CD8-positive, alpha-beta memory T cell (primary cell): ENCODE measurements at regions not wholly inside any gene's neighbourhood (a gene's known extent, or its start where the extent isn't known, plus 50 kb on each side); places are given as distances from the start of the nearest gene placed in this dataset.
"Not testable (repeated sequence)": the region's sequence is repeated elsewhere in the genome, so short reads cannot be mapped to it uniquely, and the experiment has no call there.

ENCODE experiments used
- CTCF ChIA-PET: fragments of 350-600 bp; sonication (Branson Sonifier 250); formaldehyde crosslinking; loops from one replicate; lab custom pipeline; 2021; ENCODE audit warnings: antibody characterized with exemption; lab: Charles Lee
- POLR2A ChIA-PET: fragments of 350-600 bp; sonication (Branson Sonifier 250); formaldehyde crosslinking; loops from one replicate; lab custom pipeline; 2021; ENCODE audit warnings: antibody characterized with exemption; lab: Charles Lee
- DNase-seq, 5 donors: peaks; one replicate each; pipeline versions ENCODE4 v3.0.0 to v3.0.0-alpha.2; 2020 to 2022; ENCODE audit warnings: mixed read lengths in 1 of 5
- H3K27ac ChIP-seq: one replicate; pipeline ENCODE4 v1.7.0; 2013; ENCODE audit warnings: low read depth, mild to moderate bottlenecking, low read length, moderate library complexity
- H3K27me3 ChIP-seq: 2 replicates; pipeline ENCODE4 v1.7.0; 2013; ENCODE audit warnings: low read length, mild to moderate bottlenecking; ENCODE audit not compliant: insufficient read depth, poor library complexity, severe bottlenecking
- H3K36me3 ChIP-seq: 2 replicates; pipeline ENCODE4 v1.7.0; 2013; ENCODE audit warnings: mild to moderate bottlenecking, low read length, moderate library complexity; ENCODE audit not compliant: insufficient read depth
- H3K4me1 ChIP-seq: 2 replicates; pipeline ENCODE4 v1.7.0; 2013; ENCODE audit warnings: mild to moderate bottlenecking, low read length, moderate library complexity; ENCODE audit not compliant: insufficient read depth
- H3K4me3 ChIP-seq: 2 replicates; pipeline ENCODE4 v1.7.0; 2013; ENCODE audit warnings: mild to moderate bottlenecking, low read length
- H3K9me3 ChIP-seq: 2 replicates; pipeline ENCODE4 v1.7.0; 2013; ENCODE audit warnings: mild to moderate bottlenecking, low read length
- H3K27ac Mint-ChIP-seq, 8 donors: one replicate each; pipeline ENCODE4 v1.8.0; 2020 to 2021; ENCODE audit warnings: mixed read lengths in 8 of 8, mild to moderate bottlenecking in 6 of 8, inconsistent platforms in 3 of 8, moderate library complexity in 3 of 8
- H3K27me3 Mint-ChIP-seq, 2 donors: one replicate each; pipeline ENCODE4 v1.8.0; 2020 to 2021; ENCODE audit warnings: mixed read lengths in 2 of 2, mild to moderate bottlenecking in 1 of 2, moderate library complexity in 1 of 2
- H3K36me3 Mint-ChIP-seq, 3 donors: one replicate each; pipeline ENCODE4 v1.8.0; 2020 to 2021; ENCODE audit warnings: mixed read lengths in 3 of 3, inconsistent platforms in 1 of 3, mild to moderate bottlenecking in 1 of 3
- H3K4me1 Mint-ChIP-seq, 3 donors: one replicate each; pipeline ENCODE4 v1.8.0; 2020 to 2021; ENCODE audit warnings: mixed read lengths in 3 of 3, inconsistent platforms in 1 of 3, mild to moderate bottlenecking in 1 of 3
- H3K4me3 Mint-ChIP-seq, 7 donors: one replicate each; pipeline ENCODE4 v1.8.0; 2020 to 2021; ENCODE audit warnings: mixed read lengths in 7 of 7, mild to moderate bottlenecking in 6 of 7, moderate library complexity in 4 of 7, inconsistent platforms in 2 of 7
- H3K9me3 Mint-ChIP-seq, 5 donors: one replicate each; pipeline ENCODE4 v1.8.0; 2020 to 2022; ENCODE audit warnings: mixed read lengths in 5 of 5, mild to moderate bottlenecking in 3 of 5, moderate library complexity in 2 of 5, inconsistent platforms in 1 of 5

GRCh38 chr12:131295117-131295516, 341.4 kb downstream of the ADGRD1 start:
- H3K9me3 Mint-ChIP-seq, H3K4me1 ChIP-seq, H3K36me3 Mint-ChIP-seq, DNase-seq, H3K27me3 ChIP-seq, H3K36me3 ChIP-seq, H3K4me1 Mint-ChIP-seq, H3K4me3 ChIP-seq, CTCF ChIA-PET, H3K4me3 Mint-ChIP-seq, H3K27ac ChIP-seq, POLR2A ChIA-PET, H3K9me3 ChIP-seq, H3K27ac Mint-ChIP-seq: not testable (repeated sequence)
- H3K27me3 Mint-ChIP-seq = peaks cover 1 to 12% of the 10 kb centered on the region in 2 donors

- H3K27ac Mint-ChIP-seq, H3K36me3 ChIP-seq, H3K27me3 ChIP-seq, H3K4me1 ChIP-seq, H3K4me3 Mint-ChIP-seq, H3K9me3 Mint-ChIP-seq, H3K9me3 ChIP-seq, CTCF ChIA-PET, H3K27ac ChIP-seq, H3K36me3 Mint-ChIP-seq, POLR2A ChIA-PET, H3K4me3 ChIP-seq, DNase-seq, H3K4me1 Mint-ChIP-seq: not testable (repeated sequence)
- peaks cover 1 to 12% of the 10 kb centered on the region in 2 donors for H3K27me3 Mint-ChIP-seq
These were observed 341.9 kb downstream of the ADGRD1 start for GRCh38 chr12:131295559-131295958.

- DNase-seq, CTCF ChIA-PET, H3K4me3 ChIP-seq, H3K36me3 ChIP-seq, H3K27ac ChIP-seq, H3K4me1 Mint-ChIP-seq, H3K4me3 Mint-ChIP-seq, H3K27me3 ChIP-seq, H3K27ac Mint-ChIP-seq, POLR2A ChIA-PET, H3K9me3 ChIP-seq, H3K36me3 Mint-ChIP-seq, H3K9me3 Mint-ChIP-seq, H3K4me1 ChIP-seq: not testable (repeated sequence)
- H3K27me3 Mint-ChIP-seq = peaks cover 1 to 12% of the 10 kb centered on the region in 2 donors
These were observed 342.4 kb downstream of the ADGRD1 start for GRCh38 chr12:131296136-131296535.

GRCh38 chr12:131296651-131297050, 342.9 kb downstream of the ADGRD1 start:
- H3K36me3 Mint-ChIP-seq, H3K4me3 Mint-ChIP-seq, CTCF ChIA-PET, H3K4me1 ChIP-seq, H3K4me3 ChIP-seq, POLR2A ChIA-PET, H3K9me3 ChIP-seq, H3K27ac ChIP-seq, DNase-seq, H3K36me3 ChIP-seq, H3K4me1 Mint-ChIP-seq, H3K27me3 ChIP-seq, H3K27ac Mint-ChIP-seq, H3K9me3 Mint-ChIP-seq: not testable (repeated sequence)
- peaks cover 1 to 12% of the 10 kb centered on the region in 2 donors for H3K27me3 Mint-ChIP-seq

GRCh38 chr12:131298526-131299369, 345.0 kb downstream of the ADGRD1 start:
- CTCF ChIA-PET, H3K9me3 ChIP-seq, DNase-seq, H3K9me3 Mint-ChIP-seq, H3K27ac ChIP-seq, H3K36me3 Mint-ChIP-seq, H3K27ac Mint-ChIP-seq, H3K27me3 ChIP-seq, H3K4me1 Mint-ChIP-seq, POLR2A ChIA-PET, H3K4me3 Mint-ChIP-seq, H3K36me3 ChIP-seq, H3K4me3 ChIP-seq, H3K4me1 ChIP-seq: not testable (repeated sequence)
- peaks cover 0 to 15% of the 10 kb centered on the region in 2 donors for H3K27me3 Mint-ChIP-seq

- H3K9me3 Mint-ChIP-seq, H3K9me3 ChIP-seq, H3K27ac Mint-ChIP-seq, H3K27ac ChIP-seq, H3K27me3 ChIP-seq, POLR2A ChIA-PET, DNase-seq, H3K4me1 ChIP-seq, H3K4me3 Mint-ChIP-seq, H3K36me3 Mint-ChIP-seq, H3K4me3 ChIP-seq, H3K4me1 Mint-ChIP-seq, H3K36me3 ChIP-seq, CTCF ChIA-PET: not testable (repeated sequence)
- peaks cover 0 to 13% of the 10 kb centered on the region in 2 donors for H3K27me3 Mint-ChIP-seq
These were observed 345.6 kb downstream of the ADGRD1 start for GRCh38 chr12:131299370-131299701.

GRCh38 chr12:131303576-131303975, 349.9 kb downstream of the ADGRD1 start:
- H3K4me3 Mint-ChIP-seq, H3K27me3 Mint-ChIP-seq, H3K27ac ChIP-seq, DNase-seq, H3K36me3 ChIP-seq, H3K4me1 Mint-ChIP-seq, POLR2A ChIA-PET, H3K9me3 Mint-ChIP-seq, CTCF ChIA-PET, H3K9me3 ChIP-seq, H3K27me3 ChIP-seq, H3K4me3 ChIP-seq, H3K4me1 ChIP-seq, H3K36me3 Mint-ChIP-seq: not testable (repeated sequence)
- H3K27ac Mint-ChIP-seq = peak overlapping the region in 1 of 8 donors; percentile 52

GRCh38 chr12:131304642-131305041, 350.9 kb downstream of the ADGRD1 start:
- H3K27ac Mint-ChIP-seq, H3K27ac ChIP-seq, H3K27me3 ChIP-seq, H3K9me3 Mint-ChIP-seq, H3K4me1 ChIP-seq, H3K36me3 ChIP-seq, H3K4me1 Mint-ChIP-seq, H3K36me3 Mint-ChIP-seq, H3K9me3 ChIP-seq, H3K4me3 ChIP-seq, POLR2A ChIA-PET, H3K27me3 Mint-ChIP-seq, CTCF ChIA-PET, DNase-seq, H3K4me3 Mint-ChIP-seq: not testable (repeated sequence)
